ENCODE measurements at regions not wholly inside any gene's neighbourhood (a gene's known extent, or its start where the extent isn't known, plus 50 kb on each side); places are given as distances from the start of the nearest gene placed in this dataset.

DNA sequence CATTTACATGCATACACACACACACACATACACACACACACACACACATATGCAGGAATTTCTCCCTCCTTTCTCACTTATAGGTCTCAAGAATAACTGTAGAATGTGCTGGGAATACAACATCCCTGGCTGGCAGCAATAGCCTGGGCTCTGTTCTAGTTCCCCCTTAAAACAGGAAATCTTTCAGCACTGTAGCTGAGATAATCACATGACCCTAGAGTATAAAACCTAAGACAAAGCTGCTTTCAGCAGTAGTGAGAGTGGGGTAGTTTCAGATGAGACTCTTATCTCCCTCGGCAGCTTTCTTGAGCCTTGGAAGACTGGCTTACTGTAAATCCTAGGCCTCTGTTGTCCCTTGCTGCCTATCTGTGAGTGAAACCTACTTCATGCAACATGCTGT is 137.4 kb upstream of the AKR1E2 start:
- TF ChIP-seq EZH2 (IDR thresholded peaks at IDR 0.05; ENCODE audit: low read length): no peak
- TF ChIP-seq, protein P1, sequence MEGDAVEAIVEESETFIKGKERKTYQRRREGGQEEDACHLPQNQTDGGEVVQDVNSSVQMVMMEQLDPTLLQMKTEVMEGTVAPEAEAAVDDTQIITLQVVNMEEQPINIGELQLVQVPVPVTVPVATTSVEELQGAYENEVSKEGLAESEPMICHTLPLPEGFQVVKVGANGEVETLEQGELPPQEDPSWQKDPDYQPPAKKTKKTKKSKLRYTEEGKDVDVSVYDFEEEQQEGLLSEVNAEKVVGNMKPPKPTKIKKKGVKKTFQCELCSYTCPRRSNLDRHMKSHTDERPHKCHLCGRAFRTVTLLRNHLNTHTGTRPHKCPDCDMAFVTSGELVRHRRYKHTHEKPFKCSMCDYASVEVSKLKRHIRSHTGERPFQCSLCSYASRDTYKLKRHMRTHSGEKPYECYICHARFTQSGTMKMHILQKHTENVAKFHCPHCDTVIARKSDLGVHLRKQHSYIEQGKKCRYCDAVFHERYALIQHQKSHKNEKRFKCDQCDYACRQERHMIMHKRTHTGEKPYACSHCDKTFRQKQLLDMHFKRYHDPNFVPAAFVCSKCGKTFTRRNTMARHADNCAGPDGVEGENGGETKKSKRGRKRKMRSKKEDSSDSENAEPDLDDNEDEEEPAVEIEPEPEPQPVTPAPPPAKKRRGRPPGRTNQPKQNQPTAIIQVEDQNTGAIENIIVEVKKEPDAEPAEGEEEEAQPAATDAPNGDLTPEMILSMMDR (optimal IDR thresholded peaks at IDR 0.05 in 1 of 3, IDR thresholded peaks at IDR 0.05 in 1 of 3, conservative IDR thresholded peaks at IDR 0.05 in 1 of 3; ENCODE audit: extremely low read depth in 1 of 3, insufficient read depth in 2 of 3, low read length in 3 of 3): no peak
- Histone ChIP-seq H3K9me1 (ENCODE audit: control insufficient read depth, extremely low read depth, insufficient read depth, low read length) (no peaks in the 10 kb centered on the region), H3K4me1 (ENCODE audit: control insufficient read depth, extremely low read depth, insufficient read depth, low read length) (peaks cover 61% of the 10 kb centered on the region), H4K20me1 (ENCODE audit: control insufficient read depth, extremely low read depth, insufficient read depth, low read length) (no peaks in the 10 kb centered on the region), H3K27me3 (ENCODE audit: control insufficient read depth, extremely low read depth, insufficient read depth, low read length) (no peaks in the 10 kb centered on the region), H2AFZ (ENCODE audit: control insufficient read depth, low read length) (peak overlapping the region; percentile 61), H3K9me3 (ENCODE audit: control insufficient read depth, low read depth, low read length) (peaks cover 3% of the 10 kb centered on the region), H3K4me3 (ENCODE audit: control insufficient read depth in 2 of 3, extremely low read depth in 1 of 3, insufficient read depth in 2 of 3, low read depth in 1 of 3, low read length in 3 of 3) (no peak overlapping the region), H3K9ac (ENCODE audit: control insufficient read depth, extremely low read depth, insufficient read depth, low read length) (no peak overlapping the region), H3K36me3 (ENCODE audit: control insufficient read depth in 2 of 2, extremely low read depth in 1 of 2, insufficient read depth in 2 of 2, low read length in 2 of 2) (no peaks in the 10 kb centered on the region), H3K27ac (ENCODE audit: control insufficient read depth, insufficient read depth, low read length) (peak overlapping the region; percentile 87), H3K4me2 (ENCODE audit: control insufficient read depth, extremely low read depth, insufficient read depth, low read depth, low read length) (no peak overlapping the region), H3K79me2 (ENCODE audit: control insufficient read depth, insufficient read depth, low read length) (no peaks in the 10 kb centered on the region)
- DNase-seq (ENCODE audit: low read depth, low spot score): no peak
- dilution Hi-C loops (cut with MboI; ENCODE audit: extremely low pct_ligation_motif_present, low sequenced_read_pairs): no loop called here
- peak; percentile 46 for FAIRE-seq

- Histone ChIP-seq H3K79me2 (ENCODE audit: control insufficient read depth, insufficient read depth, low read length) (no peaks in the 10 kb centered on the region), H3K4me2 (ENCODE audit: control insufficient read depth, extremely low read depth, insufficient read depth, low read depth, low read length) (no peak overlapping the region), H3K9me3 (ENCODE audit: control insufficient read depth, low read depth, low read length) (peaks cover 3% of the 10 kb centered on the region), H4K20me1 (ENCODE audit: control insufficient read depth, extremely low read depth, insufficient read depth, low read length) (no peaks in the 10 kb centered on the region), H3K36me3 (ENCODE audit: control insufficient read depth in 2 of 2, extremely low read depth in 1 of 2, insufficient read depth in 2 of 2, low read length in 2 of 2) (no peaks in the 10 kb centered on the region), H3K9me1 (ENCODE audit: control insufficient read depth, extremely low read depth, insufficient read depth, low read length) (no peaks in the 10 kb centered on the region), H3K27ac (ENCODE audit: control insufficient read depth, insufficient read depth, low read length) (peak overlapping the region; percentile 87), H2AFZ (ENCODE audit: control insufficient read depth, low read length) (no peak overlapping the region), H3K4me3 (ENCODE audit: control insufficient read depth in 2 of 3, extremely low read depth in 1 of 3, insufficient read depth in 2 of 3, low read depth in 1 of 3, low read length in 3 of 3) (no peak overlapping the region), H3K4me1 (ENCODE audit: control insufficient read depth, extremely low read depth, insufficient read depth, low read length) (peaks cover 61% of the 10 kb centered on the region), H3K9ac (ENCODE audit: control insufficient read depth, extremely low read depth, insufficient read depth, low read length) (no peak overlapping the region), H3K27me3 (ENCODE audit: control insufficient read depth, extremely low read depth, insufficient read depth, low read length) (no peaks in the 10 kb centered on the region)
- TF ChIP-seq, protein P1 (optimal IDR thresholded peaks at IDR 0.05 in 1 of 3, IDR thresholded peaks at IDR 0.05 in 1 of 3, conservative IDR thresholded peaks at IDR 0.05 in 1 of 3; ENCODE audit: extremely low read depth in 1 of 3, insufficient read depth in 2 of 3, low read length in 3 of 3): no peak
- no peak for TF ChIP-seq EZH2 (IDR thresholded peaks at IDR 0.05; ENCODE audit: low read length)
- DNase-seq (ENCODE audit: low read depth, low spot score): no peak
- FAIRE-seq: no peak
- dilution Hi-C loops (cut with MboI; ENCODE audit: extremely low pct_ligation_motif_present, low sequenced_read_pairs): no loop called here
Measured at GRCh38 chr10:4688168-4688567, 137.8 kb upstream of the AKR1E2 start.

Data from keratinocyte (primary cell).